ENCODE measurements at regions not wholly inside any gene's neighbourhood (a gene's known extent, or its start where the extent isn't known, plus 50 kb on each side); places are given as distances from the start of the nearest gene placed in this dataset.

DNA sequence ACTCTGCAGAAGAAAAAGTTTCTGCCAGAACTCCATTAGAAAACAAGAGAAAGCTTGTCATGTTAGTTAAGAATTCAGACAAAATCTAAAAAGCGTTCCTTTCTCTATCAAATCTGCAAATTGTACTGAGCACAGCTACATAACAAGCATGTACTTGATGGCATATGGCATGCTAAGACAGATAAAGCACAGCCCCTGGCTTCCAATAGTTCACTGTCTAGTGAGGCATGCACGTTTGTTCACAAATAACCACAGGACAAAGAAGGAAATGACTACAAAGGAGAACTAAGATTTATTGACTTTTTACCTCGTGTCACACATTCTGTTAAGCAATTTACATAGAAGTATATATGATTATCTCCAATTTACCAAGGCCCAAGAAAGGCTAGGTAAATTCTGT lies 518.2 kb upstream of the TLE4 start:
- TF ChIP-seq, protein P1, sequence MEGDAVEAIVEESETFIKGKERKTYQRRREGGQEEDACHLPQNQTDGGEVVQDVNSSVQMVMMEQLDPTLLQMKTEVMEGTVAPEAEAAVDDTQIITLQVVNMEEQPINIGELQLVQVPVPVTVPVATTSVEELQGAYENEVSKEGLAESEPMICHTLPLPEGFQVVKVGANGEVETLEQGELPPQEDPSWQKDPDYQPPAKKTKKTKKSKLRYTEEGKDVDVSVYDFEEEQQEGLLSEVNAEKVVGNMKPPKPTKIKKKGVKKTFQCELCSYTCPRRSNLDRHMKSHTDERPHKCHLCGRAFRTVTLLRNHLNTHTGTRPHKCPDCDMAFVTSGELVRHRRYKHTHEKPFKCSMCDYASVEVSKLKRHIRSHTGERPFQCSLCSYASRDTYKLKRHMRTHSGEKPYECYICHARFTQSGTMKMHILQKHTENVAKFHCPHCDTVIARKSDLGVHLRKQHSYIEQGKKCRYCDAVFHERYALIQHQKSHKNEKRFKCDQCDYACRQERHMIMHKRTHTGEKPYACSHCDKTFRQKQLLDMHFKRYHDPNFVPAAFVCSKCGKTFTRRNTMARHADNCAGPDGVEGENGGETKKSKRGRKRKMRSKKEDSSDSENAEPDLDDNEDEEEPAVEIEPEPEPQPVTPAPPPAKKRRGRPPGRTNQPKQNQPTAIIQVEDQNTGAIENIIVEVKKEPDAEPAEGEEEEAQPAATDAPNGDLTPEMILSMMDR (IDR thresholded peaks at IDR 0.05), result no peak
- TF ChIP-seq ZFX (IDR thresholded peaks at IDR 0.05; ENCODE audit: borderline replicate concordance), result no peak

Measured in 22Rv1 (cell line).